ENCODE measurements at regions not wholly inside any gene's neighbourhood (a gene's known extent, or its start where the extent isn't known, plus 50 kb on each side); places are given as distances from the start of the nearest gene placed in this dataset.

DNA sequence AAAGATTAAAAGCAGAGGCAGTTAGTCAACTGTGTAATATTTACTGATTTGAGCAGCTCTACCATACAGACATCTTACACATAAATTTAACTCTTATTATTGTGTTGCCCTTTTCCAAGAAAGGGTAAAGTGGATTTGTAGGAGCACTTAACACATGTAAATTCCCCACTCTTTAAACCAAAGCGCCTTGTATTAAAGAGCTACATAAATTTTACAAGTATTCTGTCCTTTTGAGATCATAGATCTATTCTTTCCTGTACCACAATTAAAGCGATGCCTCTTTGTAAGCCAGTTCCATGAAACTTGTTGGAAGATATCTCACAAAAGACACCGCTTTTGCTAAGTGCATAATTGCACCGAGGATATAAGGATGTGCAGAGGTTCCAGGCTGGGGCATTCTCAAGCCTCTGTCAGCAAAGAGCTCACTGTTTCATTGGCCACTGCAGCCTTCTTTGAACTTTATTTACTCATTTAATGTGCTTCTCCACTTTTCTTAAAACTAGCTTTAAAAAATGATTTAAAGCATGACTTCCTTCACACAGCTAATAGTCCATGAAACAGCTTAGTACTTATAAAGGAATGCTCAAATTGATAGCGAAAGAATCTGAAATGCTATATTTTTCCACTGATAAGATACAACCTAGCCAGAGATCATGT is 520.0 kb upstream of the TCF4 start:
- TF ChIP-seq EZH2 (IDR thresholded peaks at IDR 0.05) (no peak), POLR2AphosphoS5 (IDR thresholded peaks at IDR 0.05; ENCODE audit: borderline replicate concordance, low read depth, low read length) (no peak), FOXP2 (optimal IDR thresholded peaks at IDR 0.05; ENCODE audit: control extremely low read depth, extremely low read length, insufficient read depth) (no peak)

All from SK-N-MC (cell line).